ENCODE measurements at regions not wholly inside any gene's neighbourhood (a gene's known extent, or its start where the extent isn't known, plus 50 kb on each side); places are given as distances from the start of the nearest gene placed in this dataset.

DNA sequence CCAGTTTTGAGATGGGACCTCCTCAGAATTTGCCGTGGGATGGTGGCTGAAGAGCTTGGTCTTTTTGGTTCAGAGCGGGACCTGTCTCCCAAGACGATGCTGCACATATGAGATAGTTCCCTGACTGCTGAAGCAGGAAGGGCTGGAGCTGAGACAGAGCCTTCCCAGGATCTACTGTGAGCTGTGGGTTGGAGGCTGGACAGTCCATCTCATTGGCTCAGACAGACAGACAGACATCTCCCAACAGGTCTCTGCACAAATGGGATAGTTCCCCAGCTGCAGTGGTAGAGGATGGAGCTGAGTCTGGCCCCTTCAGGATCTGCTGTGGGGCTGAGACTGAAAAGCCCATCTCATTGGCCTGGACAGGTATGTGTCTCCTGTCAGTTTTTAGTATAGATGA is 1145.6 kb upstream of the CADM2 start:
- H3K27ac ChIP-seq (ENCODE audit: low read length): no peak overlapping the region
- H3K36me3 ChIP-seq (replicated peaks; ENCODE audit: insufficient read depth, low read length): no peaks in the 10 kb centered on the region
- no peaks in the 10 kb centered on the region for H3K9me2 ChIP-seq (replicated peaks; ENCODE audit: insufficient read depth, low read length)
- no peak overlapping the region for H2AFZ ChIP-seq (ENCODE audit: low read length)
- H3F3A ChIP-seq (ENCODE audit: insufficient read depth, low read length): no peaks in the 10 kb centered on the region
- H3K9ac ChIP-seq (ENCODE audit: low read length): no peak overlapping the region
- TF ChIP-seq, protein P1, sequence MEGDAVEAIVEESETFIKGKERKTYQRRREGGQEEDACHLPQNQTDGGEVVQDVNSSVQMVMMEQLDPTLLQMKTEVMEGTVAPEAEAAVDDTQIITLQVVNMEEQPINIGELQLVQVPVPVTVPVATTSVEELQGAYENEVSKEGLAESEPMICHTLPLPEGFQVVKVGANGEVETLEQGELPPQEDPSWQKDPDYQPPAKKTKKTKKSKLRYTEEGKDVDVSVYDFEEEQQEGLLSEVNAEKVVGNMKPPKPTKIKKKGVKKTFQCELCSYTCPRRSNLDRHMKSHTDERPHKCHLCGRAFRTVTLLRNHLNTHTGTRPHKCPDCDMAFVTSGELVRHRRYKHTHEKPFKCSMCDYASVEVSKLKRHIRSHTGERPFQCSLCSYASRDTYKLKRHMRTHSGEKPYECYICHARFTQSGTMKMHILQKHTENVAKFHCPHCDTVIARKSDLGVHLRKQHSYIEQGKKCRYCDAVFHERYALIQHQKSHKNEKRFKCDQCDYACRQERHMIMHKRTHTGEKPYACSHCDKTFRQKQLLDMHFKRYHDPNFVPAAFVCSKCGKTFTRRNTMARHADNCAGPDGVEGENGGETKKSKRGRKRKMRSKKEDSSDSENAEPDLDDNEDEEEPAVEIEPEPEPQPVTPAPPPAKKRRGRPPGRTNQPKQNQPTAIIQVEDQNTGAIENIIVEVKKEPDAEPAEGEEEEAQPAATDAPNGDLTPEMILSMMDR (IDR thresholded peaks at IDR 0.05; ENCODE audit: low read length): no peak
- TF ChIP-seq EZH2phosphoT487 (IDR thresholded peaks at IDR 0.05; ENCODE audit: low read length): no peak
- TF ChIP-seq EZH2 (optimal IDR thresholded peaks at IDR 0.05; ENCODE audit: low read depth, low read length): no peak
- no peaks in the 10 kb centered on the region for H3K79me2 ChIP-seq (ENCODE audit: low read length)
- no peaks in the 10 kb centered on the region for H4K20me1 ChIP-seq (ENCODE audit: insufficient read depth, low read length)
- 0 out of 2 replicates have a peak, but pooled peaks cover 3% of the 10 kb centered on the region for H3K9me3 ChIP-seq (replicated peaks; ENCODE audit: insufficient read depth, low read length)
- H3K4me1 ChIP-seq (ENCODE audit: low read length): no peaks in the 10 kb centered on the region
- no peaks in the 10 kb centered on the region for H3K27me3 ChIP-seq (replicated peaks; ENCODE audit: insufficient read depth, low read length)
- DNase-seq: no peak
- no peak overlapping the region for H3K4me3 ChIP-seq (ENCODE audit: low read length)
- no peak overlapping the region for H3K4me2 ChIP-seq (ENCODE audit: low read depth, low read length)

DNA sequence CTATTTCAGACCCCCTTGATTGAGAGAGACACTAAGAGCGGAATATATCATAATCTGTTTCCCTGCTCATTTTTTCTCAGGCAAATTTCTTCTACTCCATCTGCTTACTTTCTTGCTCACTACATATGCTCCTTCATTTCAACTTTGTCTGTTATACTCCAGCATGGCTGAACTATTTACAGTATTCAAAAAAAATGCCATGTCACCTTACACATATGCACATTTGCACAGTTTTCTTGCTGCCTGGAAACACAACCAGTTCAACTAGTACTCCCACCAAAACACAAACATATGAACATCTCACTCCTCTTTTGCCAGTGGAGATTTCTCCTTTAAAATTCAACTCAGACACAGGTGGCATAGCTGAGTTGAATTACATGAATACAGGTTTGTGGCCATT is 1142.1 kb upstream of the CADM2 start:
- TF ChIP-seq, protein P1 (IDR thresholded peaks at IDR 0.05; ENCODE audit: low read length): no peak
- TF ChIP-seq EZH2 (optimal IDR thresholded peaks at IDR 0.05; ENCODE audit: low read depth, low read length) (no peak), EZH2phosphoT487 (IDR thresholded peaks at IDR 0.05; ENCODE audit: low read length) (no peak)
- Histone ChIP-seq H3K4me3 (ENCODE audit: low read length) (no peak overlapping the region), H3K36me3 (replicated peaks; ENCODE audit: insufficient read depth, low read length) (no peaks in the 10 kb centered on the region)

DNA sequence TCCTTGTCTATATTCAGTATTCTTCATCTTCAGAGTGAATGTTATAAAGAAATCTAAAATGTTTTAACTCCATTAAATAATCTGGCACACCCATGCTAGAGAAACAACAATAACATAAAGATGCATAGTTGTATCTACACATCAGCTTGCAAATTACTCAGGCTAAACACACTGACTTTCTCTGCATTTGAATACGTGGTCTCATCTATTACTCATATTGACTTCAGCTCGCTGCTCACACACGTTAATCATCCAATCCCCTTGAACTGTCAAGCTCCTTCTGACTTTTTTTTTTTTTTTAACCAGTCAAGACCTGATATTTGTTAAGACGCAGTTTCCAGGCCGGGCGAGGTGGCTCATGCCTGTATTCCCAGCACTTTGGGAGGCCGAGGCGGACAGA is 1137.3 kb upstream of the CADM2 start:
- Histone ChIP-seq H4K20me1 (ENCODE audit: insufficient read depth, low read length) (no peaks in the 10 kb centered on the region), H3K4me3 (ENCODE audit: low read length) (no peak overlapping the region), H3K36me3 (replicated peaks; ENCODE audit: insufficient read depth, low read length) (no peaks in the 10 kb centered on the region), H3K79me2 (ENCODE audit: low read length) (no peaks in the 10 kb centered on the region), H3K9me2 (replicated peaks; ENCODE audit: insufficient read depth, low read length) (no peaks in the 10 kb centered on the region), H2AFZ (ENCODE audit: low read length) (no peak overlapping the region), H3K9ac (ENCODE audit: low read length) (no peak overlapping the region), H3K4me1 (ENCODE audit: low read length) (no peaks in the 10 kb centered on the region), H3K27ac (ENCODE audit: low read length) (no peak overlapping the region), H3K4me2 (ENCODE audit: low read depth, low read length) (no peak overlapping the region), H3K9me3 (replicated peaks; ENCODE audit: insufficient read depth, low read length) (no peaks in the 10 kb centered on the region), H3F3A (ENCODE audit: insufficient read depth, low read length) (no peaks in the 10 kb centered on the region), H3K27me3 (replicated peaks; ENCODE audit: insufficient read depth, low read length) (no peaks in the 10 kb centered on the region)
- no peak for TF ChIP-seq EZH2phosphoT487 (IDR thresholded peaks at IDR 0.05; ENCODE audit: low read length)
- TF ChIP-seq, protein P1 (IDR thresholded peaks at IDR 0.05; ENCODE audit: low read length): no peak
- no peak for DNase-seq

More for the DNA sequence above, 1142.1 kb upstream of the CADM2 start:
- Histone ChIP-seq H3K4me1 (ENCODE audit: low read length) (no peaks in the 10 kb centered on the region), H3K9ac (ENCODE audit: low read length) (no peak overlapping the region), H3K9me2 (replicated peaks; ENCODE audit: insufficient read depth, low read length) (no peaks in the 10 kb centered on the region), H3K9me3 (replicated peaks; ENCODE audit: insufficient read depth, low read length) (no peaks in the 10 kb centered on the region), H3F3A (ENCODE audit: insufficient read depth, low read length) (no peaks in the 10 kb centered on the region), H3K27ac (ENCODE audit: low read length) (no peak overlapping the region), H3K4me2 (ENCODE audit: low read depth, low read length) (no peak overlapping the region), H4K20me1 (ENCODE audit: insufficient read depth, low read length) (no peaks in the 10 kb centered on the region), H3K27me3 (replicated peaks; ENCODE audit: insufficient read depth, low read length) (no peaks in the 10 kb centered on the region), H3K79me2 (ENCODE audit: low read length) (no peaks in the 10 kb centered on the region), H2AFZ (ENCODE audit: low read length) (no peak overlapping the region)
- no peak for DNase-seq
